Upper lobe of right lung (tissue), 1 donor: ENCODE measurements at regions not wholly inside any gene's neighbourhood (a gene's known extent, or its start where the extent isn't known, plus 50 kb on each side); places are given as distances from the start of the nearest gene placed in this dataset.

Experiments used
- ATAC-seq: fragments of 200-7000 bp; cut with Tn5 transposase; one replicate; pipeline ENCODE4 v1.9.1; 2020; ENCODE audit warnings: mild to moderate bottlenecking, moderate library complexity
- DNase-seq: peaks from one replicate; pipeline ENCODE4 v3.0.0-alpha.2; 2020
- H3K27ac ChIP-seq: fragments of 200-600 bp; one replicate; pipeline ENCODE4 v1.8.0; 2022
- H3K27me3 ChIP-seq: fragments of 200-600 bp; one replicate; pipeline ENCODE4 v1.8.0; 2022; ENCODE audit warnings: mild to moderate bottlenecking
- H3K36me3 ChIP-seq: fragments of 200-600 bp; one replicate; pipeline ENCODE4 v1.8.0; 2022
- H3K4me1 ChIP-seq: fragments of 200-600 bp; one replicate; pipeline ENCODE4 v1.8.0; 2022
- H3K4me3 ChIP-seq: fragments of 200-600 bp; one replicate; pipeline ENCODE4 v1.8.0; 2022; ENCODE audit warnings: mild to moderate bottlenecking
- H3K9me3 ChIP-seq: fragments of 200-600 bp; one replicate; pipeline ENCODE4 v1.8.0; 2022
- intact Hi-C: fragments of 100-400 bp; cut with DNase I; formaldehyde crosslinking; loops from one replicate; pipeline ENCODE4 v1.11.0; 2022
- TF ChIP-seq, protein P1 (sequence below): fragments of 200-600 bp; IDR thresholded peaks from one replicate; pipeline ENCODE4 v1.8.0; 2022; ENCODE audit warnings: antibody characterized with exemption
- donor health status: DM: no; HTN: yes; CAD: no; lungs with severe emphysema.

DNA sequence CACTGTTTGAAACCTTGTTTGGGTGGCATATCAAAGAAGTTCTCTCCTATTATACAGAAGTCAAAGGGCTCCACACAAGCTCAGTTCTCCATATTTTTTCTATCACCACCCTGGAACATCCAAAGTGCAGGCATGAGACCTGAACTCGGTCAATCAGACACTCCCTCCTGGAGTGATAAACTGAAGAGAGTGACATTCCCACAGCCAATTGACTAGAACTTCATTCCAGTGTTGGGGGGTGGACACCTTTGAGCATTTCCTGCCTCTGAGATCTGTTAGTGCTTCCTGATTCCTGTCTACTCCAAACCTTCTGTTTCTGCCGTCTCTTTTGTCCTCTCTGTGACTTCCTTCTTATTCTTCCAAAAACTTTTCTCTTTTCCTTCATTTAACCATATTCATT, 220.7 kb upstream of the NOX3 start:
- ATAC-seq: no peak
- no peaks in the 10 kb centered on the region for H3K27me3 ChIP-seq
- no peak overlapping the region for H3K27ac ChIP-seq
- DNase-seq: no peak
- H3K4me1 ChIP-seq: no peaks in the 10 kb centered on the region
- no peaks in the 10 kb centered on the region for H3K36me3 ChIP-seq
- TF ChIP-seq, protein P1, sequence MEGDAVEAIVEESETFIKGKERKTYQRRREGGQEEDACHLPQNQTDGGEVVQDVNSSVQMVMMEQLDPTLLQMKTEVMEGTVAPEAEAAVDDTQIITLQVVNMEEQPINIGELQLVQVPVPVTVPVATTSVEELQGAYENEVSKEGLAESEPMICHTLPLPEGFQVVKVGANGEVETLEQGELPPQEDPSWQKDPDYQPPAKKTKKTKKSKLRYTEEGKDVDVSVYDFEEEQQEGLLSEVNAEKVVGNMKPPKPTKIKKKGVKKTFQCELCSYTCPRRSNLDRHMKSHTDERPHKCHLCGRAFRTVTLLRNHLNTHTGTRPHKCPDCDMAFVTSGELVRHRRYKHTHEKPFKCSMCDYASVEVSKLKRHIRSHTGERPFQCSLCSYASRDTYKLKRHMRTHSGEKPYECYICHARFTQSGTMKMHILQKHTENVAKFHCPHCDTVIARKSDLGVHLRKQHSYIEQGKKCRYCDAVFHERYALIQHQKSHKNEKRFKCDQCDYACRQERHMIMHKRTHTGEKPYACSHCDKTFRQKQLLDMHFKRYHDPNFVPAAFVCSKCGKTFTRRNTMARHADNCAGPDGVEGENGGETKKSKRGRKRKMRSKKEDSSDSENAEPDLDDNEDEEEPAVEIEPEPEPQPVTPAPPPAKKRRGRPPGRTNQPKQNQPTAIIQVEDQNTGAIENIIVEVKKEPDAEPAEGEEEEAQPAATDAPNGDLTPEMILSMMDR: no peak
- intact Hi-C loops: no loop called here
- no peak overlapping the region for H3K4me3 ChIP-seq
- H3K9me3 ChIP-seq: no peaks in the 10 kb centered on the region

DNA sequence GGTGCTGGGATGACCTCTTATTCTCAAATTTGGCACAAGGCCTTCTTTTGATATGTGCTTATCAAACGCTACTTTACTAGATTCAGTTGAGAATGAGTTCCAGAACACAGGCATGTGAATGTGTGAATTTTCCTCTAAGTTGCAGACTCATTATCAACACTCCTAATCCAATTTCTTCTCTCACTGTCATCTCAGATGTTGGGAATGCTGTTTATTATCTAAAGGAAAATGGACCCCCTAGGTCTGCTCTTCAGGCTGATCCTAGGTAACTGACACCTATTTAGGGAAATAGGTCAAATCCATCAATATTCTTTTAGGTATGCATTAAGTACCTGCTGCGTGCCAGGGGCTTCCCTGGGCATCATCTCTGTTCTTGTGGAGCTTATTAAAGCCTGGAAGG, 215.0 kb upstream of the NOX3 start:
- ATAC-seq: no peak
- Histone ChIP-seq H3K27ac (no peak overlapping the region), H3K4me3 (no peak overlapping the region), H3K36me3 (no peaks in the 10 kb centered on the region), H3K4me1 (no peaks in the 10 kb centered on the region), H3K9me3 (no peaks in the 10 kb centered on the region), H3K27me3 (no peaks in the 10 kb centered on the region)
- intact Hi-C loops: no loop called here
- no peak for DNase-seq
- TF ChIP-seq, protein P1: no peak

DNA sequence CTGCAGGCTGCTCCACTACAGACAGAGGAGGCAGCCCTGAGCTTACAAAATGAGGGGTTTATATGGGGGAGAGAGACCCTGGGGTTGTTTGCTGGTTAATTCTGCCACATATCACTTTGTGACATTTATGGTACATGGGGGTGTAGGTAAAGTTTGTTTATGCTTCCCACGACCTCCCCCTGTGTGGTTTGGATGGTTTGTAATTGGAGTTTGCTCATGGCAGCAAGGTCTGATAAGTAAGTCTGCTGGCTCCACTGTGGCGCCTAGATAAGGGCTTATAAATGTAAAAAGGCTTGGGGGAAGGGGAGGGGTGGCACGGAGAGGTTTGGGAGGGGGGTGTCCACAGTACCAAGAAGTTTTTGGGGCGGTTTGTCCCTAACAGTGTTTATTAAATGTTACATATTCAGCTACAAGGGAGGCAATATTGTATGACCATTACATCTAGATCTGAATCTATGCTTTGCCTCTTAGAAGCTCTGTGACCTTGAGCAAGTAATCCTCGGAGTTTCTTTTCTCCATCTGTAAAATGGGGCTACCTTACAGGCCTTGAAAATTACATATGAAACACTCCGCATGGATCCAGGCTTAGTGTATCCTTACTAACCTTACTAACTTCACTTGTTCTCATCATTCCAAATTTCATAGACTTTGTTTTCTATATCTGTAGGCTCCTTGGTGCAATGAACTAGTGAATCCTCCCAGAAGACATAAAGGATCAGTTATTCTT, 204.8 kb upstream of the NOX3 start:
- no peak overlapping the region for H3K4me3 ChIP-seq

DNA sequence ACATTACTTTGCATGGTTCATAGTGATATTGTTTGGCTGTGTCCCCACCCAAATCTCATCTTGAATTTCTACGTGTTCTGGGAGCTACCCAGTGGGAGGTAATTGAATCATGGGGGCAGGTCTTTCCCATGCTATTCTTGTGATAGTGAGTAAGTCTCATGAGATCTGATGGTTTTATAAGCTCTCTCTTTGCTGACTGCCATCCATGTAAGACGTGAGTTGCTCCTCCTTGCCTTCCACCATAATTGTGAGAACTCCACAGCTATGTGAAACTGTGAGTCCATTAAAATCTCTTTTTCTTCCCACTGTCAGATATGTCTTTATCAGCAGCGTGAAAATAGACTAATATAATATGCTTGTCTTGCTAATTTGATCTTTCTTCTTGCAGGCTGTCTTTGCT, 200.4 kb upstream of the NOX3 start:
- ATAC-seq: no peak
- no peak overlapping the region for H3K27ac ChIP-seq
- H3K4me3 ChIP-seq: no peak overlapping the region
- TF ChIP-seq, protein P1: no peak
- intact Hi-C loops: no loop called here
- no peaks in the 10 kb centered on the region for H3K27me3 ChIP-seq
- H3K4me1 ChIP-seq: no peaks in the 10 kb centered on the region
- H3K36me3 ChIP-seq: no peaks in the 10 kb centered on the region
- DNase-seq: no peak
- H3K9me3 ChIP-seq: no peaks in the 10 kb centered on the region

More for the DNA sequence above, 204.8 kb upstream of the NOX3 start:
- no peak for ATAC-seq
- Histone ChIP-seq H3K36me3 (no peaks in the 10 kb centered on the region), H3K9me3 (no peaks in the 10 kb centered on the region), H3K4me1 (no peaks in the 10 kb centered on the region), H3K27me3 (no peaks in the 10 kb centered on the region), H3K27ac (no peak overlapping the region)
- DNase-seq: no peak
- intact Hi-C loops: no loop called here
- TF ChIP-seq, protein P1: no peak

DNA sequence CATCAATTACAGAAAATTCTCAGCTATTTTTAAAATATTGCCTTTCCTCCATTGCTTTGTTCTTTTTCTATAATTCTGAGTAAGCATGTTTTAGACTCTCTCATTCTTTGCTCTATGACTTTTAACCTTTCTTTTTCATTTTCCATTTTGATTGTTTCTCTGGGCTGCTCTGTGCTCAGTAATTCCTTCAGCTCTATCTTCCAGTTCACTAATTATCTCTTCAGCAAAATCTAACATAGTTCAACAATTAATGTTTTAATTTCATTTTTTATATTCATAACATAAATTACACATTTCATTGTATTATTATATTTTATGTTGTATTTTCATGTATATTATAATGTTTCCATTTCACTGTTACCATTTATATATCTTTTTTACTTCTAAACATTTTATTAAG, 198.8 kb upstream of the NOX3 start:
- no peaks in the 10 kb centered on the region for H3K4me1 ChIP-seq
- no peak overlapping the region for H3K27ac ChIP-seq
- intact Hi-C loops: no loop called here
- ATAC-seq (no peak), DNase-seq (no peak)
- no peak overlapping the region for H3K4me3 ChIP-seq
- TF ChIP-seq, protein P1: no peak
- no peaks in the 10 kb centered on the region for H3K9me3 ChIP-seq
- H3K27me3 ChIP-seq: no peaks in the 10 kb centered on the region
- no peaks in the 10 kb centered on the region for H3K36me3 ChIP-seq

DNA sequence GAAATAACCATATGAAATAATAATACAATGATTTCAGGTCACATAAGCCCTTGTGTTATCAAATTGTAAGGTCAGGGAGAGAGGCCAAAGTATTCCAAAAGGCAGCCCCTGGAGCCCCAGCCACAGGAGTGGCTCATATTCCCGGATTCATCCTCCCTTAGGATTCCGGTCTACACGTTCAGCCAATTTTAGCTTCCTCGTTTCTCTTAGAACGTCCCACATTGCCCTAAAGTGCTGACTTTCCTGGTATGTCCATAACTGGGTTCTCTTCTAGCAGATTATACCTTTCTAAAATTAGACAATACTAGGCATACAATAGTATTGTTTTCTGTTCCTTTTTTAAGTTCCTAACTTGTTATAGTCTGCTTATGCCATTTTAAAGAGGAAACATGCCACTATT, 192.7 kb upstream of the NOX3 start:
- intact Hi-C loops: no loop called here
- Histone ChIP-seq H3K27ac (no peak overlapping the region), H3K36me3 (no peaks in the 10 kb centered on the region), H3K4me1 (no peaks in the 10 kb centered on the region), H3K4me3 (no peak overlapping the region), H3K9me3 (no peaks in the 10 kb centered on the region), H3K27me3 (no peaks in the 10 kb centered on the region)
- TF ChIP-seq, protein P1: no peak
- DNase-seq (no peak), ATAC-seq (no peak)
